HG03378 (cell line): ENCODE measurements at regions not wholly inside any gene's neighbourhood (a gene's known extent, or its start where the extent isn't known, plus 50 kb on each side); places are given as distances from the start of the nearest gene placed in this dataset.
"Not testable (repeated sequence)": the region's sequence is repeated elsewhere in the genome, so short reads cannot be mapped to it uniquely, and the experiment has no call there.

Source experiments
- ATAC-seq: cut with Tn5 transposase; IDR thresholded peaks from one replicate; pipeline ENCODE4 v1.9.1; 2021; ENCODE audit warnings: mild to moderate bottlenecking, moderate library complexity; ENCODE audit not compliant: unreplicated experiment

GRCh38 chr9:78663369-78663768, 366.4 kb downstream of the PSAT1 start:
- ATAC-seq, result no peak

DNA sequence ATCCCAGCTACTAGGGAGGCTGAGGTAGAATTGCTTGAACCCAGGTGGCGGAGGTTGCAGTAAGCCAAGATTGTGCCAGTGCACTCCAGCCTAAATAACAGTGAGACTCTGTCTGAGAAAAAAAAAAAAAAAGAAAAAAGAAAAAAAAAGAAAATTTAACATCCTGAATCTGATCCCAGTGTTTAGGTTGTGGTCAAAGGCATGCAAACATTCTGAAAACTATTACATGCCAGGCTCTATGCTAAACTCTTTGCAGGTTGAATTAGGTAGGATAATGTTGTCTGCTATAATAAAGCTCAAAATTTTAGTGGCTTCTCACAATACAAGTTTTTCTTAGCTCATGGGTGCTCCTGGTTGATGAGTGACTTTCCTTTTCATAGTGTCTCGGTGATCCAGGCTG, 367.4 kb downstream of the PSAT1 start:
- ATAC-seq, result no peak

DNA sequence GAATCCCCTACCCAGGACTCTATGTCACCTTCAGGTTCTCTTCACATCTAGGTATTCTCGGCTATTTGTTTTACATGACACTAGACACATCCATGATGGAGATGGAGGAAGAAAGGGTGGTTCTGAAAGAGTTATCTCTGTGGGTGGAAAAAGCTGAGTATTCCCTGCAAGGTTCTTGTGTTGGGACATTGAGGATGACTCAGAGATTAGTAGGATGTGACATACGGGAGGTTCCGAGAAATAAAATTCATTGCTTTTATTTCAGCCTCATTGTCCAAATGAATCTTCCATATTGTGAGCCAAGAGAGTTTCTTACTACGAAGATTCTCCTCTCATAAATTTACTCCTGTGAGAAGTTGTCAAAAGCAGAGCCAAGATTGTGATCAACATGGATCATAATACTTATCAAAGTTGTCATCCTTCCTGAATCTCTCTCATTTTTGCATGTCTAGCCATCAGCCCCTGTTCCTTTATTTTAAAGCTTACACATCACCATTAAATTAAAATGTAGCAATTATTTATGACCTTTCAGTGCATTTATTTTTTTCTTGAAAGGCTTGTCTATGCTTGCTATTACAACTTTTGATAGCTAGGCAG, 370.0 kb downstream of the PSAT1 start:
- no peak for ATAC-seq

DNA sequence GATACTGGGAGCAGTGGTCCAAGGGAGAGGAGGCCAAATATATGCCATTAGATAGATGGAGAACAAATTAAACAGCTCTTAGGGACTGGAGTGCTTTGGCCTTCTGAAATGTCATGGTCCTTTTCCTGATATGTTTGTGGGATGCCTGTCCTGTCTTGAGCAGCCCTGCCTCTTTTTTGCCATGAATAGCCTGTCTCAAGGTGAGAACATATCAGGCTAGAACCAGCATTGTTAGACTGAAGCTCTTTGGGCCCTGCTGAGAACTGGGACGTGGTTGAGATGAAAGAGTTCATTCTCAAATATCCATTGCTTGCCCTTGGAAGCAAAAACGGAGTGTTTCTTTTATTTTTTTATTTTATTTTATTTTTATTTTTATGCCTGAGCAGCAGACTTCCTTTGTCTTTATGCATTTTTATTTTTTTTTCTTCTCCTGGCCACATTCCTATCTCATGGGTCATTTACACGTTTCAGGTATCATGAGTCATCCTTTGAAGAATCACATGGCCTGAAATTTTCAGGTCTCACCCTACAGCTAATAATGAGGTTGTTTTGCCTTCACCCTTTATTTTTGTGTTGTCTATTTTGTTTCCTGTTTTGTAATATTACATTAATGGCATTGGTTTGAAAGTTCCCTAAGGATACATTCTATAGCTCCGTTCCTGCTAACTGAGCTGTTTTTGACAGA, 371.4 kb downstream of the PSAT1 start:
- no peak for ATAC-seq

DNA sequence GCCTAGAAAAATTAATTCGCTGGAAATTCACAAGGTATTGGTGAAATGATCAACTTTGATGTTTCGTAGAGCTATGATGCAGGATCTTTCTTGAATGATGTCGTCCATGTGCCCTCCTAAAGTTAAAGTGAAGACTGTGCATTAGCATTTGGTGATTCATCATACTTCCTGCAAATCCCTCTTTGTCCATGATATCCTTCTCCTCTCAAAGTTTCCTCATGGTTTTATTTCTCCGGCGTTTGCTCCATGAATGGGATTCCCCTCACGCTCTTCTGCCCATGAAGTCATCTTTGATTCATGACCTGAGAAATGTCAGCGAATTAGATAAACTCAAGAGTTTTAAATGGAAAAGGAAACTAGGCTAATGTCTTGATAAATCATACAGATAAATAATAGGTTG, 372.7 kb downstream of the PSAT1 start:
- ATAC-seq, result no peak

DNA sequence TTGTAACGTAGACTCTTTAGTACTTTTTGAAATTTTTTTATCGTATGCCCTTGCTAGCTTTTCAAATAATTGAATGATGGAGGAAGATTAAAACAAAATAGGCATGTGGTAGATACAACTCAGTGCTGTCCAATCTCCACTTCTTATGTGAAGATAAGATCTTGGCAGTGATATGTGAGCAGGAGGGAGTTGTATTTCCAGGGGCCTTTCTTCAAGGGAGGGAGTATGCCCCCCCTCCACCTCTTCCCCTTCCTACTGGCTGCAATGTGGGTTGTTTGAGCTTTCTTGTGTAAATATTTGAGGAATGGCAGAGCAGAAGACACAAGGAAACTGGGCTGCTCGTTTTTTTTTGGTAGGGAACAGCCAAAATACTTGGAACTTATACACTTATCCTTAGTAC, 374.9 kb downstream of the PSAT1 start:
- ATAC-seq, result no peak

DNA sequence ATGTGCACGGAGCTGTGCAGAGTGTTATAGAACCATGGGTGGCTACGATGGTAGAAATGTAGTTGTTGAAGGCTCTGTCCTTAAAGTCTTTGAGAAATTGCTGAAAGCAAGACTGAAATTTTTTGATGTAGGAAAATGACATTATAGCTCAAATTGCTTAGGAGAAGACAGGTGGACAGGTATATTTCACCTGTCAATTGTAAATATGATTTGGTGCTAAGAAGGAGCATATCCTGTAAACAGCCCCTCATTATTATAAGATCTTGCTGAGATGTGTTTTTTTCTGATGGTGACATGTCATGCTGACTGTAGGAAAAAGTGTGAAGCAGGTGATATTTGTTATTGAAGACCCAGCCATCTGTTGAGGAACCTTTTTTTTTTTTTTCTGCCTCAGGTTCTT, 377.9 kb downstream of the PSAT1 start:
- no peak for ATAC-seq

GRCh38 chr9:78676009-78676408, 379.1 kb downstream of the PSAT1 start:
- no peak for ATAC-seq

DNA sequence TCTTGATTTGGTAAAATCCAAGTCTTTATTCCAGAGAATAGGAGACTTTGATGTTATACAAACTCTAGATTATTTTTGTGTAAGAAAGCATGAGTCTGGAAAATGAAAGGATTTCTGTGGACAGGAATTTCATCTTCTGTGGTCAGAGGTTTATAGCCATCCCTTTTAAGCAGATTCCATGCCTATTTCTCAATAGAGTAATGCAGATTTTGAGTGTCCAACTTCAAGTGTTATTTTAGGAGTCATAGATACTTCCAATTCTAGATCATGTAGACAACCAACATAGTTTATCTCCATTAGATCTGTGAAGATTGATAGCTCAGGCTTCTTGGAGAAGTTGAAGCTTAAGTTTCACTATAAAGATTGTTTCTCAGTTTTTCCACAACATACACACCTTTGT, 379.7 kb downstream of the PSAT1 start:
- no peak for ATAC-seq

- no peak for ATAC-seq
These were observed 380.4 kb downstream of the PSAT1 start for GRCh38 chr9:78677326-78677725.

- ATAC-seq, result no peak
These were observed 382.0 kb downstream of the PSAT1 start for GRCh38 chr9:78678877-78679276.

- no peak for ATAC-seq
These were observed 383.3 kb downstream of the PSAT1 start for GRCh38 chr9:78680196-78680595.

DNA sequence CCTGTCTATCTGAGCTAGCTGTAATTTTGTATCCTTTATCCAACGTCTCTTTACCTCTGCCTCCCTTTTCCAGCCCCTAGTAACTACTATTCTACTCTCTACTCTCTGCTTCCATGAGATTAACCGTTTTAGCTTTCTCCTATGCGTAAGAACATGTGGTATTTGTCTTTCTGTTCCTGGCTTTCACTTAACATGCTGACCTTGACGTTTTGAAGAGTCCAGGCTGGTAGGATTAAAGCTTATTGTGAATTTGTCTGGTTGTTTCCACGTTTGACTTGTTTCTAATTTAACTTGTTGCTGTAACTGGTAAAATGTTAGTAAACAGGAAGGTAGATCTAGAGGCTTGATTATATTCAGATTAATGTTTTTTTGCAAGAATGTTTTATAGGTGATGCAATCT, 385.3 kb downstream of the PSAT1 start:
- ATAC-seq, result no peak

DNA sequence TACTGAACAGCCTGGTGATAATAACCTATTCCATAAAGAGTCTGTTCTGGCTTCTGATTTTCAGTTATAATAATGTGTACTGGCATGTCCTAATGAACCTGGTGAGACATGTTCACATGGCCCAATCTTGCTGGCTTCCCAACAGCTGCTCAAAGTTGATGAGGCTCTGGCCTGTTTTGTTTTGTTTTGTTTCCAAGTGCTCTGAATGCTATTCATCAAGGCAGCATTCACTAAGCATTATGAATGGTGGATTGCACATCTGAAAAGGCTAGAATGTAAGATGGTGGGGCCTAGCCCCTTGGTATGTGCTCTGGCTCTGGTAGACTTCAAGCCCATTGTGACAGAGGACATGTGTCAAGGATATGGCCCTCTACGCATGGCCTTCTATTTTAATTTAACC, 388.5 kb downstream of the PSAT1 start:
- ATAC-seq, result no peak

DNA sequence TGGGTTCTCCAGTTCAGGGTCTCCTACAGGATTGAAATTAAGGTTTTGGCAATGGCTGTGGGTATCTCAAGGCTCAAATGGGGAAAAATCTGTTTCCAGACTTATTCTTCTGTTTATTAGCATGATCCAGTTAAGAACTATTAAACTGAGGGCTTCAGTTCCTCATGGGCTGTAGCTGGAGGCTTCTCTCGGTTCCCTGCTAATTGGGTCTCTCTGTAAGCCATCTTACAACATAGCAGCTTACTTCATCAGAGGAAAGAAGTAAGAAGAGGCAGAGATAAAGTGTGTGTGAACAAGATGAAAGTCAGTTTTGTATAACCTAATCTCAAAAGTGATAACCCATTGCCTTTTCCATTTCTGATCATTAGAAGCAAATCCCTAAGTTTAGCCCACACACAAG, 391.9 kb downstream of the PSAT1 start:
- ATAC-seq, result no peak

GRCh38 chr9:78691542-78691941, 394.6 kb downstream of the PSAT1 start:
- ATAC-seq, result no peak

GRCh38 chr9:78692871-78693270, 395.9 kb downstream of the PSAT1 start:
- no peak for ATAC-seq

GRCh38 chr9:78694974-78695373, 398.0 kb downstream of the PSAT1 start:
- no peak for ATAC-seq

- ATAC-seq, result no peak
These were observed 398.6 kb downstream of the PSAT1 start for GRCh38 chr9:78695519-78695918.

DNA sequence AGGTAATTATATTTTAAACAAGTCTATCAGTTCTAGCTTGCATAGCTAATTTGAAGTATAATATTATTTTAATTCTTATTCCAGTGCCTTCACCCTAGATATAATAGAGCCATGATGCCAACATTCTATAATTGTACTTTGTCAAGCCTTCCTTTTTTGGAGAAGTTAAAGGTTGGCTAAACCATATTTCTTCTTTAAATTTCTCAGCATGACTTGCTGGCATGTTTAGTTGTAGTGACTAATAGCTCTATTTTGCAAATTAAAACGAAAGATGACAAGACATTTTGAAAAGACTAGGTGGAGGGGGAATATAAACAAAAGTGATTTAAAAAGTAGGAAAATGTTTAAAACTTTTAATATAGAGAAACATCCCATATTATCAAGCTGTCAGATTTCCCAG, 400.7 kb downstream of the PSAT1 start:
- no peak for ATAC-seq

DNA sequence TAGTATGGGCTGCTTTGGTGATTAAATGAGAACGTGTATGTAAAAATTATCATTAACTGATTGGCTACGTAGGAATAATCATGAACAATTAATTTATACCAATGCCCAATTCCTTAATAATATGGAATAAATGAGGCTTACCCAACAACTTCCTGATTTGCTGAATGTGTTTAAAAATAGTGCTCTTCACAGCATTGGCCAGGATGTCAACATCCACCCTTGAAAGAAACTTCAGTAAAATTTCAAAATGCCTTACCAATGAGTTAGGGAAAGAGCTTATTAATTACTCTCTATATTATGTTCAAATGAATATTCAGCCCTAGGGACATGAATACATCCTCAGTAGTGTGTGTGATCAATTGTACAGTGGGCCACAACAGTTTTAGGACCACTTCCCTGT, 401.4 kb downstream of the PSAT1 start:
- ATAC-seq, result no peak

GRCh38 chr9:78699217-78699616, 402.3 kb downstream of the PSAT1 start:
- ATAC-seq, result not testable (repeated sequence)

GRCh38 chr9:78704153-78704552, 407.2 kb downstream of the PSAT1 start:
- not testable (repeated sequence) for ATAC-seq
